GM12878 (cell line): ENCODE measurements at regions not wholly inside any gene's neighbourhood (a gene's known extent, or its start where the extent isn't known, plus 50 kb on each side); places are given as distances from the start of the nearest gene placed in this dataset.

Source experiments
- ATAC-seq: fragments of 200-7000 bp; cut with Tn5 transposase; 3 replicates; pipeline ENCODE4 v1.9.1; 2020; ENCODE audit warnings: mild to moderate bottlenecking, moderate library complexity
- BruUV-seq: library from RNA; stranded (reverse); fragments of 400-500 nt; replicated peaks from 2 replicates; lab custom pipeline; 2021; lab: Mats Ljungman, UMichigan
- CTCF ChIA-PET: fragments of 300-600 bp; sonication (Branson Sonifier 250); formaldehyde crosslinking; extraction: SDS; loops from one replicate; lab custom pipeline; 2021; ENCODE audit warnings: inconsistent platforms; lab: Yijun Ruan, JAX
- POLR2A ChIA-PET: fragments of 350-600 bp; formaldehyde crosslinking; extraction: SDS; loops from one replicate; lab custom pipeline; 2021; ENCODE audit warnings: inconsistent platforms; lab: Charles Lee
- RAD21 ChIA-PET: fragments of 300-600 bp; sonication (Branson Sonifier 250); formaldehyde crosslinking; loops from one replicate; lab custom pipeline; 2023; ENCODE audit warnings: antibody characterized with exemption; ENCODE audit not compliant: unreplicated experiment; lab: Charles Lee
- SMC1A ChIA-PET: fragments of 300-600 bp; sonication (Branson Sonifier 250); formaldehyde crosslinking; loops from one replicate; lab custom pipeline; 2023; ENCODE audit not compliant: unreplicated experiment, uncharacterized antibody; lab: Charles Lee
- DNase-seq: peaks from one replicate; pipeline ENCODE4 v3.0.0-alpha.2; 2011; ENCODE audit warnings: low read depth, low spot score
- FAIRE-seq: peaks from 3 replicates; lab custom pipeline; 2011; peaks lifted over from hg19 to GRCh38; lab: Jason Lieb, UNC
- H2AFZ ChIP-seq: 2 replicates; pipeline ENCODE4 v1.6.0; 2011; ENCODE audit warnings: low read depth, low read length, control low read depth; ENCODE audit not compliant: control insufficient read depth
- H3K27ac ChIP-seq: 2 replicates; pipeline ENCODE4 v1.5.1; 2011; ENCODE audit warnings: control low read depth; ENCODE audit not compliant: control insufficient read depth, insufficient read depth
- H3K27me3 ChIP-seq, 2 experiments: replicated peaks in 1 of 2; 2 replicates each; pipeline versions ENCODE4 v1.6.0 to v1.6.1; 2011; ENCODE audit warnings: low read length in 1 of 2; ENCODE audit not compliant: control insufficient read depth in 2 of 2, insufficient read depth in 2 of 2
- H3K36me3 ChIP-seq, 2 experiments: 2 replicates each; pipeline ENCODE4 v1.5.1; 2011; ENCODE audit warnings: low read length in 1 of 2; ENCODE audit not compliant: control insufficient read depth in 2 of 2, insufficient read depth in 2 of 2
- H3K4me1 ChIP-seq: 2 replicates; pipeline ENCODE4 v1.6.1; 2011; ENCODE audit warnings: mild to moderate bottlenecking, low read length, moderate library complexity, mixed read lengths; ENCODE audit not compliant: control insufficient read depth, insufficient read depth
- H3K4me2 ChIP-seq: 2 replicates; pipeline ENCODE4 v1.6.0; 2011; ENCODE audit warnings: control low read depth; ENCODE audit not compliant: control insufficient read depth, insufficient read depth
- H3K4me3 ChIP-seq: fragments of 200-600 bp; sonication (generic); 2 replicates; pipeline ENCODE4 v1.5.1; 2016
- H3K79me2 ChIP-seq: 2 replicates; pipeline ENCODE4 v1.6.0; 2011; ENCODE audit warnings: low read length; ENCODE audit not compliant: control insufficient read depth, insufficient read depth
- H3K9ac ChIP-seq: 2 replicates; pipeline ENCODE4 v1.8.0; 2011; ENCODE audit warnings: low read length, control low read depth, mixed read lengths; ENCODE audit not compliant: control insufficient read depth, insufficient read depth
- H3K9me3 ChIP-seq: replicated peaks from 3 replicates; pipeline ENCODE4 v1.5.1; 2011; ENCODE audit warnings: mild to moderate bottlenecking, low read length; ENCODE audit not compliant: control insufficient read depth, insufficient read depth
- H4K20me1 ChIP-seq: 2 replicates; pipeline ENCODE4 v1.6.0; 2011; ENCODE audit not compliant: control insufficient read depth, insufficient read depth
- CHD2 ChIP-seq: IDR thresholded peaks from 2 replicates; pipeline ENCODE4 v1.6.1; 2011; ENCODE audit warnings: low read depth, low read length, improper control_type of control experiment, borderline replicate concordance
- ETV6 ChIP-seq, 2 experiments: fragments of 450-650 bp in 1 of 2; IDR thresholded peaks in 1 of 2; conservative IDR thresholded peaks in 1 of 2; 2 replicates each; pipeline ENCODE4 v1.6.1; 2014; ENCODE audit warnings: antibody characterized with exemption in 1 of 2, borderline replicate concordance in 1 of 2, low read depth in 1 of 2, mild to moderate bottlenecking in 1 of 2, moderate library complexity in 1 of 2
- MTA2 ChIP-seq: fragments of 450-650 bp; IDR thresholded peaks from 2 replicates; pipeline ENCODE4 v1.6.1; 2016; ENCODE audit warnings: low read depth, mild to moderate bottlenecking, moderate library complexity
- MTA3 ChIP-seq: IDR thresholded peaks from 2 replicates; pipeline ENCODE4 v1.6.1; 2012; ENCODE audit warnings: low read length, inconsistent platforms, borderline replicate concordance
- MYC ChIP-seq: IDR thresholded peaks from 2 replicates; pipeline ENCODE4 v1.6.1; 2011; ENCODE audit warnings: mild to moderate bottlenecking, low read length, moderate library complexity, inconsistent platforms; ENCODE audit not compliant: insufficient read depth, insufficient replicate concordance, insufficient read length, severe bottlenecking
- NFYA ChIP-seq: IDR thresholded peaks from 2 replicates; pipeline ENCODE4 v1.6.1; 2011; ENCODE audit warnings: low read depth, mild to moderate bottlenecking, low read length, improper control_type of control experiment, borderline replicate concordance
- POLR2AphosphoS2 ChIP-seq: IDR thresholded peaks from 2 replicates; pipeline ENCODE4 v1.6.1; 2011; ENCODE audit warnings: low read depth, mild to moderate bottlenecking, low read length, improper control_type of control experiment, moderate library complexity
- SIX5 ChIP-seq: IDR thresholded peaks from 2 replicates; pipeline ENCODE4 v1.6.1; 2011; ENCODE audit warnings: mild to moderate bottlenecking, low read depth, low read length, moderate library complexity; ENCODE audit not compliant: severe bottlenecking
- TCF7 ChIP-seq: IDR thresholded peaks from 2 replicates; pipeline ENCODE4 v1.6.1; 2014; ENCODE audit warnings: antibody characterized with exemption, borderline replicate concordance
- in situ Hi-C: fragments of 300-500 bp; cut with MboI; formaldehyde crosslinking; loops from 9 replicates; pipeline ENCODE4 v1.14.3; 2018; ENCODE audit warnings: mixed read lengths
- intact Hi-C: fragments of 100-400 bp; cut with micrococcal nuclease; formaldehyde crosslinking; loops from one replicate; pipeline ENCODE4 v1.14.2; 2022; ENCODE audit not compliant: unreplicated experiment
- TF ChIP-seq, protein P1 (sequence below): fragments of 450-650 bp; IDR thresholded peaks from 2 replicates; pipeline ENCODE4 v1.6.1; 2016; ENCODE audit warnings: mild to moderate bottlenecking
- TF ChIP-seq, protein P2 (sequence below): fragments of 450-650 bp; IDR thresholded peaks from 2 replicates; pipeline ENCODE4 v1.6.1; 2017; ENCODE audit warnings: low read depth, mild to moderate bottlenecking, moderate library complexity
- TF ChIP-seq, protein P3 (sequence below): fragments of 450-650 bp; IDR thresholded peaks from 2 replicates; pipeline ENCODE4 v1.6.1; 2017; ENCODE audit warnings: mild to moderate bottlenecking, moderate library complexity

DNA sequence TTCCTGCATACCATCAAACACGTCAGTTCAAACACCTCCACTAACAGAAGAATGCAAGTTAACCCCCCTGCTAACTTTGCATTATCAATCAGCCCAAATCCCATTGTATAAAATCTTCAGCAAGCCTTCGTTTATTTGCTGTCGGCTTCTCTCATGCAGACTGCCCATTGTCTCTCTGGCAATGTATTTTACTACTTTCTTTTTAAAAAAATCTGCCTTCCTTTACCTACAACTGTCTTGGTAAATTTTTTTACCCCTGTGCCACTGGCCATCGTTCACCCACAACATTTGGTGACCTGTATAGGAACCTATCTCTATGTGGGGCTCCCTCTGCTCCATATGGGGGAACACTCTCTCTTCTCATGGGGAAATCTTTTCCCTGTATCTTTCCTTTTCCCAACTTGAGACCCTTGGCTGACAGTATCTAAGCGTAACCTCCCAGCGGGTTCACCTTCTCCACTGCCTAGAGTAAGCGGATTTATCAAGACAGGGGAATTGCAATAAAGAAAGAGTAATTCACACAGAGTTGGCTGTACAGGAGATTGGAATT, 244.6 kb downstream of the CPXCR1 start (continued):
- TF ChIP-seq CHD2 (no peak), NFYA (no peak), POLR2AphosphoS2 (no peak), MTA3 (no peak)

DNA sequence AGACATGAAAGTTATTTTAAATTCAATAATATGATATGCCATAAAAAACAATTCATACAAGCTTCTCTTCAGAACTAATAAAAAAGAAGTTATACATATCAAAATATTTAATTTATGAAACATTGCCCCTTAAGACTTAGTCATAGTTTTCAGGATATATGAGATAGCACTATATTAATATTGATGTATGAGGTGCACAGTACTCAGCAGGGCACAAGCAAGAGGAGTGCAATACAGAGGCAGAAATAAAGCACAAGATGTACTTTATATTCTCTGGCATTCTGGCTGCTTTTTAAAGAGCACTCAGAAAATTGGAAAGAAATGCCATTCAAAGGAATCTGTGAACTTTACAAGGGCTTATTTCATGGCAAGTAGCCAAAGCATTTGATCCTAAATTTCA, 274.9 kb downstream of the CPXCR1 start:
- ChIA-PET CTCF (no interaction called here), RAD21 (no interaction called here), SMC1A (no interaction called here), POLR2A (no interaction called here)
- Histone ChIP-seq H3K4me3 (no peak overlapping the region), H3K79me2 (no peaks in the 10 kb centered on the region), H3K4me2 (no peak overlapping the region), H3K36me3 (no peaks in the 10 kb centered on the region), H3K27me3 (no peaks in the 10 kb centered on the region), H2AFZ (no peak overlapping the region), H4K20me1 (no peaks in the 10 kb centered on the region), H3K9me3 (no peaks in the 10 kb centered on the region), H3K4me1 (no peaks in the 10 kb centered on the region), H3K27ac (no peak overlapping the region), H3K9ac (no peak overlapping the region)
- intact Hi-C loops = no loop called here
- DNase-seq = no peak
- in situ Hi-C loops = no loop called here
- BruUV-seq = no TSS peak
- no peak for ATAC-seq
- no peak for FAIRE-seq
- TF ChIP-seq SIX5 (no peak), MYC (no peak), TCF7 (no peak), ETV6 (conservative IDR thresholded peaks at IDR 0.05 in 1 of 2, IDR thresholded peaks at IDR 0.05 in 1 of 2; ENCODE audit: borderline replicate concordance in 1 of 2, low read depth in 1 of 2) (no peak), MTA2 (no peak)
- TF ChIP-seq, protein P1, sequence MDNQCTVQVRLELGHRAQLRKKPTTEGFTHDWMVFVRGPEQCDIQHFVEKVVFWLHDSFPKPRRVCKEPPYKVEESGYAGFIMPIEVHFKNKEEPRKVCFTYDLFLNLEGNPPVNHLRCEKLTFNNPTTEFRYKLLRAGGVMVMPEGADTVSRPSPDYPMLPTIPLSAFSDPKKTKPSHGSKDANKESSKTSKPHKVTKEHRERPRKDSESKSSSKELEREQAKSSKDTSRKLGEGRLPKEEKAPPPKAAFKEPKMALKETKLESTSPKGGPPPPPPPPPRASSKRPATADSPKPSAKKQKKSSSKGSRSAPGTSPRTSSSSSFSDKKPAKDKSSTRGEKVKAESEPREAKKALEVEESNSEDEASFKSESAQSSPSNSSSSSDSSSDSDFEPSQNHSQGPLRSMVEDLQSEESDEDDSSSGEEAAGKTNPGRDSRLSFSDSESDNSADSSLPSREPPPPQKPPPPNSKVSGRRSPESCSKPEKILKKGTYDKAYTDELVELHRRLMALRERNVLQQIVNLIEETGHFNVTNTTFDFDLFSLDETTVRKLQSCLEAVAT = no peak
- TF ChIP-seq, protein P2, sequence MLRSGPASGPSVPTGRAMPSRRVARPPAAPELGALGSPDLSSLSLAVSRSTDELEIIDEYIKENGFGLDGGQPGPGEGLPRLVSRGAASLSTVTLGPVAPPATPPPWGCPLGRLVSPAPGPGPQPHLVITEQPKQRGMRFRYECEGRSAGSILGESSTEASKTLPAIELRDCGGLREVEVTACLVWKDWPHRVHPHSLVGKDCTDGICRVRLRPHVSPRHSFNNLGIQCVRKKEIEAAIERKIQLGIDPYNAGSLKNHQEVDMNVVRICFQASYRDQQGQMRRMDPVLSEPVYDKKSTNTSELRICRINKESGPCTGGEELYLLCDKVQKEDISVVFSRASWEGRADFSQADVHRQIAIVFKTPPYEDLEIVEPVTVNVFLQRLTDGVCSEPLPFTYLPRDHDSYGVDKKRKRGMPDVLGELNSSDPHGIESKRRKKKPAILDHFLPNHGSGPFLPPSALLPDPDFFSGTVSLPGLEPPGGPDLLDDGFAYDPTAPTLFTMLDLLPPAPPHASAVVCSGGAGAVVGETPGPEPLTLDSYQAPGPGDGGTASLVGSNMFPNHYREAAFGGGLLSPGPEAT = no peak
- TF ChIP-seq, protein P3, sequence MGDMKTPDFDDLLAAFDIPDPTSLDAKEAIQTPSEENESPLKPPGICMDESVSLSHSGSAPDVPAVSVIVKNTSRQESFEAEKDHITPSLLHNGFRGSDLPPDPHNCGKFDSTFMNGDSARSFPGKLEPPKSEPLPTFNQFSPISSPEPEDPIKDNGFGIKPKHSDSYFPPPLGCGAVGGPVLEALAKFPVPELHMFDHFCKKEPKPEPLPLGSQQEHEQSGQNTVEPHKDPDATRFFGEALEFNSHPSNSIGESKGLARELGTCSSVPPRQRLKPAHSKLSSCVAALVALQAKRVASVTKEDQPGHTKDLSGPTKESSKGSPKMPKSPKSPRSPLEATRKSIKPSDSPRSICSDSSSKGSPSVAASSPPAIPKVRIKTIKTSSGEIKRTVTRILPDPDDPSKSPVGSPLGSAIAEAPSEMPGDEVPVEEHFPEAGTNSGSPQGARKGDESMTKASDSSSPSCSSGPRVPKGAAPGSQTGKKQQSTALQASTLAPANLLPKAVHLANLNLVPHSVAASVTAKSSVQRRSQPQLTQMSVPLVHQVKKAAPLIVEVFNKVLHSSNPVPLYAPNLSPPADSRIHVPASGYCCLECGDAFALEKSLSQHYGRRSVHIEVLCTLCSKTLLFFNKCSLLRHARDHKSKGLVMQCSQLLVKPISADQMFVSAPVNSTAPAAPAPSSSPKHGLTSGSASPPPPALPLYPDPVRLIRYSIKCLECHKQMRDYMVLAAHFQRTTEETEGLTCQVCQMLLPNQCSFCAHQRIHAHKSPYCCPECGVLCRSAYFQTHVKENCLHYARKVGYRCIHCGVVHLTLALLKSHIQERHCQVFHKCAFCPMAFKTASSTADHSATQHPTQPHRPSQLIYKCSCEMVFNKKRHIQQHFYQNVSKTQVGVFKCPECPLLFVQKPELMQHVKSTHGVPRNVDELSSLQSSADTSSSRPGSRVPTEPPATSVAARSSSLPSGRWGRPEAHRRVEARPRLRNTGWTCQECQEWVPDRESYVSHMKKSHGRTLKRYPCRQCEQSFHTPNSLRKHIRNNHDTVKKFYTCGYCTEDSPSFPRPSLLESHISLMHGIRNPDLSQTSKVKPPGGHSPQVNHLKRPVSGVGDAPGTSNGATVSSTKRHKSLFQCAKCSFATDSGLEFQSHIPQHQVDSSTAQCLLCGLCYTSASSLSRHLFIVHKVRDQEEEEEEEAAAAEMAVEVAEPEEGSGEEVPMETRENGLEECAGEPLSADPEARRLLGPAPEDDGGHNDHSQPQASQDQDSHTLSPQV = no peak
